OCI-LY3 (cell line): ENCODE measurements at regions not wholly inside any gene's neighbourhood (a gene's known extent, or its start where the extent isn't known, plus 50 kb on each side); places are given as distances from the start of the nearest gene placed in this dataset.

Experiments used
- H2AFZ ChIP-seq: fragments of 200-600, 300-600 bp; shearing (Covaris generic); 2 replicates; pipeline ENCODE4 v1.6.0; 2014; ENCODE audit warnings: antibody characterized with exemption, low read depth, low read length
- H3K27ac ChIP-seq: fragments of 200-600, 300-600 bp; sonication (generic); 2 replicates; pipeline ENCODE4 v1.5.1; 2014; ENCODE audit warnings: mild to moderate bottlenecking, low read length, moderate library complexity, mixed read lengths
- H3K27me3 ChIP-seq: fragments of 200-600, 300-600 bp; sonication (generic); 2 replicates; pipeline ENCODE4 v1.6.1; 2014; ENCODE audit warnings: low read depth, low read length, mixed read lengths
- H3K36me3 ChIP-seq: fragments of 200-600, 300-600 bp; sonication (generic); replicated peaks from 2 replicates; pipeline ENCODE3; 2014; ENCODE audit warnings: low read depth, low read length, mixed read lengths
- H3K4me1 ChIP-seq: fragments of 300-600, 200-600 bp; sonication (generic); 2 replicates; pipeline ENCODE4 v1.6.1; 2014; ENCODE audit warnings: low read length, mixed read lengths
- H3K4me2 ChIP-seq: fragments of 200-600, 300-600 bp; sonication (generic); 2 replicates; pipeline ENCODE4 v1.6.1; 2014; ENCODE audit warnings: low read length, mixed read lengths
- H3K4me3 ChIP-seq: fragments of 300-600, 200-600 bp; sonication (generic); 2 replicates; pipeline ENCODE4 v1.5.1; 2014; ENCODE audit warnings: antibody characterized with exemption, mild to moderate bottlenecking, low read length, moderate library complexity
- H3K79me2 ChIP-seq: fragments of 300-600, 200-600 bp; shearing (Covaris generic); 2 replicates; pipeline ENCODE4 v1.6.1; 2014; ENCODE audit warnings: mild to moderate bottlenecking, low read length, mixed read lengths
- H3K9ac ChIP-seq: fragments of 300-600, 200-600 bp; shearing (Covaris generic); 2 replicates; pipeline ENCODE4 v1.6.0; 2014; ENCODE audit warnings: mild to moderate bottlenecking, low read length, moderate library complexity
- H3K9me3 ChIP-seq: fragments of 200-600, 300-600 bp; shearing (Covaris generic); 2 replicates; pipeline ENCODE4 v1.6.1; 2014; ENCODE audit warnings: low read length, mixed read lengths; ENCODE audit not compliant: insufficient read depth
- H4K20me1 ChIP-seq: fragments of 200-600, 300-600 bp; sonication (generic); 2 replicates; pipeline ENCODE4 v1.6.1; 2016; ENCODE audit warnings: low read length, mixed read lengths; ENCODE audit not compliant: insufficient read depth
- EZH2phosphoT487 ChIP-seq: fragments of 200-600 bp; shearing (Covaris generic); IDR thresholded peaks from 2 replicates; pipeline ENCODE4 v1.6.1; 2018; ENCODE audit warnings: antibody characterized with exemption, mixed run types, low read depth
- TF ChIP-seq, protein P1 (sequence below): fragments of 200-600, 300-600 bp; sonication (generic); IDR thresholded peaks from 2 replicates; pipeline ENCODE4 v1.5.1; 2014; ENCODE audit warnings: antibody characterized with exemption, low read length, low read depth

- no peaks in the 10 kb centered on the region for H3K4me1 ChIP-seq
Measured at GRCh38 chr9:80698725-80699410, 990.5 kb downstream of the TLE1 start.

GRCh38 chr9:80692751-80693150 is 996.6 kb downstream of the TLE1 start:
- H3K9me3 ChIP-seq = no peaks in the 10 kb centered on the region
- H3K4me3 ChIP-seq = no peak overlapping the region
- TF ChIP-seq, protein P1, sequence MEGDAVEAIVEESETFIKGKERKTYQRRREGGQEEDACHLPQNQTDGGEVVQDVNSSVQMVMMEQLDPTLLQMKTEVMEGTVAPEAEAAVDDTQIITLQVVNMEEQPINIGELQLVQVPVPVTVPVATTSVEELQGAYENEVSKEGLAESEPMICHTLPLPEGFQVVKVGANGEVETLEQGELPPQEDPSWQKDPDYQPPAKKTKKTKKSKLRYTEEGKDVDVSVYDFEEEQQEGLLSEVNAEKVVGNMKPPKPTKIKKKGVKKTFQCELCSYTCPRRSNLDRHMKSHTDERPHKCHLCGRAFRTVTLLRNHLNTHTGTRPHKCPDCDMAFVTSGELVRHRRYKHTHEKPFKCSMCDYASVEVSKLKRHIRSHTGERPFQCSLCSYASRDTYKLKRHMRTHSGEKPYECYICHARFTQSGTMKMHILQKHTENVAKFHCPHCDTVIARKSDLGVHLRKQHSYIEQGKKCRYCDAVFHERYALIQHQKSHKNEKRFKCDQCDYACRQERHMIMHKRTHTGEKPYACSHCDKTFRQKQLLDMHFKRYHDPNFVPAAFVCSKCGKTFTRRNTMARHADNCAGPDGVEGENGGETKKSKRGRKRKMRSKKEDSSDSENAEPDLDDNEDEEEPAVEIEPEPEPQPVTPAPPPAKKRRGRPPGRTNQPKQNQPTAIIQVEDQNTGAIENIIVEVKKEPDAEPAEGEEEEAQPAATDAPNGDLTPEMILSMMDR = no peak
- no peak for TF ChIP-seq EZH2phosphoT487

More at GRCh38 chr9:80698725-80699410, 990.5 kb downstream of the TLE1 start:
- no peaks in the 10 kb centered on the region for H4K20me1 ChIP-seq
- H3K9ac ChIP-seq = no peak overlapping the region
- no peak overlapping the region for H2AFZ ChIP-seq
- no peaks in the 10 kb centered on the region for H3K27me3 ChIP-seq
- no peak overlapping the region for H3K4me3 ChIP-seq
- no peaks in the 10 kb centered on the region for H3K9me3 ChIP-seq
- no peak overlapping the region for H3K4me2 ChIP-seq
- H3K36me3 ChIP-seq = no peaks in the 10 kb centered on the region
- H3K79me2 ChIP-seq = no peaks in the 10 kb centered on the region
- TF ChIP-seq, protein P1 = no peak
- no peak for TF ChIP-seq EZH2phosphoT487
- H3K27ac ChIP-seq = no peak overlapping the region

DNA sequence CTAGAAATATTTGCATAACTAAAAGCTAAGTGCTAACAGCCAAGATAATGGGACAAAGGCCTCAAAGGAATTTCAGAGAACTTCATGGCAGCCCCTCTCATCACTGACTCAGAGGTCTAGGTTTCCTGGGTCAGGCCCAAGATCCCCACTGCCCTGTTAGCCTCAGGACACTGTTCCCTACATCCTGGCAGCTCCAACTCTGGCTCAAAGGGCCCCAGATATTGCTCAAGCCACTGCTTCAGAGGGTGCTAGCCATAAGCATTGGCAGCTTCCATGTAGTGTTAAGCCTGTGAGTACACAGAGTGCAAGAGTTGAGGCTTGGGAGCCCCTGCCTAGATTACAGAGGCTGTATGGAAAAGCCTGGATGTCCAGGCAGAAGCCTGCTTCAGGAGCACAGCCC is 998.1 kb downstream of the TLE1 start:
- no peak overlapping the region for H2AFZ ChIP-seq
- H3K27ac ChIP-seq = no peak overlapping the region
- H4K20me1 ChIP-seq = no peaks in the 10 kb centered on the region

More at GRCh38 chr9:80692751-80693150, 996.6 kb downstream of the TLE1 start:
- H4K20me1 ChIP-seq = no peaks in the 10 kb centered on the region
- no peak overlapping the region for H3K9ac ChIP-seq
- H3K4me1 ChIP-seq = no peaks in the 10 kb centered on the region
- H2AFZ ChIP-seq = no peak overlapping the region
- no peaks in the 10 kb centered on the region for H3K79me2 ChIP-seq
- no peaks in the 10 kb centered on the region for H3K36me3 ChIP-seq
- H3K4me2 ChIP-seq = no peak overlapping the region
- H3K27me3 ChIP-seq = no peaks in the 10 kb centered on the region
- no peak overlapping the region for H3K27ac ChIP-seq

DNA sequence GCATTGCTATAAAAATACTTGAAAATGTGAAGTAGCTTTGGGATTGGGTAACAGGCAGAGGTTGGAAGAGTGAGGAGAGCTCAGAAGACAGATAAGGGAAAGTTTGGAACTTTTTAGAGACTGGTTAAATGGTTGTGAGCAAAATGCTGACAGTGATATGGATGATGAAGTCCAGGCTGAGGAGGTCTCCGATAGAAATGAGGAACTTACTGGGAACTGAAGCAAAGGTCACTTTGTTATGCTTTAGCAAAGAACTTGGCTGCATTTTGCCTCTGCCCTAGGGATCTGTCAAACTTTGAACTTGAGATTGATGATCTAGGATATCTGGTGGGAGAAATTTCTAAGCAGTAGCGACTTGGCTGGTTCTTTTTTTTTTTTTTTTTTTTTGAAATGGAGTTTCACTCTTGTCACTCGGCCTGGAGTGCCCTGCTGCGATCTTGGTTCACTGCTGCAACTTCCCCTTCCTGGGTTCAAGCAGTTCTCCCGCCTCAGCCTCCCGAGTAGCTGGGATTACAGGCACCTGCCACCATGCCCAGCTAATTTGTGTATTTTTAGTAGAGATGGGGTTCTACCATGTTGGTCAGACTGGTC is 998.9 kb downstream of the TLE1 start:
- Histone ChIP-seq H3K27ac (no peak overlapping the region), H3K79me2 (no peaks in the 10 kb centered on the region), H3K27me3 (no peaks in the 10 kb centered on the region), H3K4me2 (no peak overlapping the region), H3K9me3 (no peaks in the 10 kb centered on the region), H4K20me1 (no peaks in the 10 kb centered on the region), H3K9ac (no peak overlapping the region), H3K4me1 (no peaks in the 10 kb centered on the region), H2AFZ (no peak overlapping the region), H3K4me3 (no peak overlapping the region), H3K36me3 (no peaks in the 10 kb centered on the region)
- TF ChIP-seq EZH2phosphoT487 = no peak
- TF ChIP-seq, protein P1 = no peak

More for the DNA sequence above, 998.1 kb downstream of the TLE1 start:
- Histone ChIP-seq H3K27me3 (no peaks in the 10 kb centered on the region), H3K4me3 (no peak overlapping the region), H3K36me3 (no peaks in the 10 kb centered on the region), H3K9me3 (no peaks in the 10 kb centered on the region), H3K9ac (no peak overlapping the region), H3K79me2 (no peaks in the 10 kb centered on the region), H3K4me2 (no peak overlapping the region), H3K4me1 (no peaks in the 10 kb centered on the region)
- TF ChIP-seq, protein P1 = no peak
- TF ChIP-seq EZH2phosphoT487 = no peak
